GM12875 (cell line): ENCODE measurements at regions not wholly inside any gene's neighbourhood (a gene's known extent, or its start where the extent isn't known, plus 50 kb on each side); places are given as distances from the start of the nearest gene placed in this dataset.

Experiments used
- H3K4me3 ChIP-seq: one replicate; pipeline ENCODE4 v1.5.1; 2011; ENCODE audit warnings: low read depth, low read length, control low read depth
- CTCF ChIP-seq: IDR thresholded peaks from 2 replicates; pipeline ENCODE4 v1.5.1; 2011; ENCODE audit warnings: low read depth, mild to moderate bottlenecking, control low read depth, inconsistent platforms, low read length, moderate library complexity, borderline replicate concordance; ENCODE audit not compliant: insufficient read depth

GRCh38 chr2:172674034-172674967, 61.3 kb upstream of the RAPGEF4 start:
- H3K4me3 ChIP-seq, result no peak overlapping the region
- peak; percentile 80 for TF ChIP-seq CTCF

GRCh38 chr2:172674968-172675303, 60.7 kb upstream of the RAPGEF4 start:
- H3K4me3 ChIP-seq, result no peak overlapping the region
- TF ChIP-seq CTCF, result no peak

GRCh38 chr2:172677363-172677762, 58.3 kb upstream of the RAPGEF4 start:
- TF ChIP-seq CTCF, result no peak
- H3K4me3 ChIP-seq, result no peak overlapping the region

GRCh38 chr2:172680436-172681068, 55.1 kb upstream of the RAPGEF4 start:
- no peak overlapping the region for H3K4me3 ChIP-seq
- no peak for TF ChIP-seq CTCF

- no peak overlapping the region for H3K4me3 ChIP-seq
- TF ChIP-seq CTCF, result no peak
Observed at GRCh38 chr2:172685467-172685866, 50.2 kb upstream of the RAPGEF4 start.
